HG03060 (cell line): ENCODE measurements at regions not wholly inside any gene's neighbourhood (a gene's known extent, or its start where the extent isn't known, plus 50 kb on each side); places are given as distances from the start of the nearest gene placed in this dataset.

Experiments used
- ATAC-seq: cut with Tn5 transposase; IDR thresholded peaks from one replicate; pipeline ENCODE4 v1.9.1; 2021; ENCODE audit warnings: low read depth, moderate number of reproducible peaks; ENCODE audit not compliant: unreplicated experiment

DNA sequence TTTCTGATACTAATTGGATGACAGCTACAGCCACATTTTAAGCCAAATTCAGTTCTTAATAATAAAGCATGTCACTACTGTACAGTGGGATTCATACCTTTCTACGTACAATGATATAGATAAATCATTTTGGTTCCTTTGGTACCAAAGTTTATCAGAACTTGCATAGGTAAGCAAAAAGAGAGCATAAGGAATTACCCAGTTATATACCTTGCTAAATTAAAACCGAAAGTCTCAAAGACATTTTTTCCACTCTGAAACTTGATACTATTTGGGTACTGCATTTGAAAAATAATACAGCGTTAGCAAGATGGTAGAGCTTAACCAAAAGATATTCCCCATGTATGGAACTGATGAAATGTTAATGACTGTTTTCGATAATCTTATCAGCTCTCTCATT, 400.9 kb upstream of the ADGRL3 start:
- no peak for ATAC-seq

GRCh38 chr4:60800701-60801100, 399.4 kb upstream of the ADGRL3 start:
- ATAC-seq: no peak

- ATAC-seq: no peak
Measured at GRCh38 chr4:60805500-60806313, 394.4 kb upstream of the ADGRL3 start.

- ATAC-seq: no peak
Measured at GRCh38 chr4:60808726-60809485, 391.2 kb upstream of the ADGRL3 start.

- no peak for ATAC-seq
Measured at GRCh38 chr4:60809486-60809800, 390.7 kb upstream of the ADGRL3 start.

DNA sequence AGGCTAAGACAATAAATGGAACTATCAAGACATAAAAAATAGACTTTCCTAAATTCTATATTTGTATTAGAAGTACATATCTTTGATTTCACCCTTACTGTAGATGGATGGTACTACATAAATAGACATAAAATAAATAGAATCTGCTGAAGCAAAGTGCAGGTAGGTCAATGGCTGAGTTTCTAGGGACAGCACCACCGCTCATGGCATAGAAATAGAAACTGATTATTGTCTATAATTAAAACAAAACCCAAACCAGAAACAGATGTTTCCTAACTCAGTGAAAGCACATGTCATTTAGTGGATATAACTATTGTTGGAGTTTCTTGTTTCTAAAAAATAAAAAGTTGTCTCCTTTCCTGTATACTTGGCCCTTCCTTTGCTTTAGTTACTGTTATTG, 387.3 kb upstream of the ADGRL3 start:
- ATAC-seq: no peak

DNA sequence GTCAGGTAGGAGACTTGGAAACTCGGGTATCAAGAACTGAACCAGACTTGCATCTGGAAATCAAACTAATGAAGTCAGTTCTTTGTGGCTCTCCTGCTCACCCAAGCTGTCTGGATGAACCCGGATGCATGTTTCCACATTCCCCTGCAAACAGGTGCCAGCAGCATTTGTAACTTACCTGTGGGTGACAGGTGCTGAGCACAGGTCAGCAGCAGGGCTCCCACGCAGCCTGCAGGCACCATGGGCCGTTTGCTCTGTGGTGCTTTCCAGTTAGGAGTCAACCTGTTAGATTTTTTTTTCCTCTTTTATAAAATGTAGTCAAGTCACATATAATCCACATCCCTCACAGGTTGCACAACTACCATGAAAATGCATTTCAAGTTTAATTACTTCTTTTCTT, 385.6 kb upstream of the ADGRL3 start:
- ATAC-seq: no peak

- no peak for ATAC-seq
Measured at GRCh38 chr4:60817609-60818008, 382.5 kb upstream of the ADGRL3 start.

- ATAC-seq: no peak
Measured at GRCh38 chr4:60822986-60823385, 377.1 kb upstream of the ADGRL3 start.

GRCh38 chr4:60840020-60840419, 360.1 kb upstream of the ADGRL3 start:
- no peak for ATAC-seq

DNA sequence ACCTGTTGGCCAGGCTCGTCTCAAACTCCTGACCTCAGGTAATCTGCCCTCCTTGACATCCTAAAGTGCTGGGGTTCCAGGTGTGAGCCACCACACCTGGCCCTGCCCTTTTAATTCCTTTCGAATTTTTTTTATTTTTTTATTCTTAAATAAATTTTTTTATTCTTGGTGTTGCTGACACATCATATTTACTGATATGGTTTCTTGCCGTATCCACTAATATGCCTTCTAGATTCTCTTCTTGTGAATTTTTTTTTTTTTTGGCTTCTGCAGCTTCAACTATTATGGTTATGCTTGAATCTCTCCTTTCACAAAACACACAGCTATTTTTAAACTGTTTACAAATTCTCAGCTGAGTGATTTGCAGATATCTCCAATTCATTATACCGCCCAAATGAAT, 353.4 kb upstream of the ADGRL3 start:
- ATAC-seq: no peak

DNA sequence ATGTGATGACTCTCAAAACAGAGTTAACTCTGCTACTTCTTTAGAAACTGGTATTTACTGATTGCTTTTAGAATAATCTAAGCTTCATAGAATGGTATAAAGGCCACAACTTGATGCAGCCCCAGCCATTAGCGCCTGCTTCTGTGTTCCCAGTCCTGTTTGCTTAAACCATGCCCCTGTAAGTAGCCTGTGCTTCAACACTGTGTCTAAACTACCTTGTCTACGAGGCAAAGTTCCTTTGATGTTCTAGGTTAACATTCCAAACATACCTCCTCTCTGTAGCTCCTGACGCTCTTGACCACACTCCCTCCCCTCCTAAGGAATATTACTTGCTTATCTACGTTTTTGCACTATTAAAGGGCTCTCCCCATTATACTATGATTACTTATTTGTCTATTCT, 352.5 kb upstream of the ADGRL3 start:
- no peak for ATAC-seq

DNA sequence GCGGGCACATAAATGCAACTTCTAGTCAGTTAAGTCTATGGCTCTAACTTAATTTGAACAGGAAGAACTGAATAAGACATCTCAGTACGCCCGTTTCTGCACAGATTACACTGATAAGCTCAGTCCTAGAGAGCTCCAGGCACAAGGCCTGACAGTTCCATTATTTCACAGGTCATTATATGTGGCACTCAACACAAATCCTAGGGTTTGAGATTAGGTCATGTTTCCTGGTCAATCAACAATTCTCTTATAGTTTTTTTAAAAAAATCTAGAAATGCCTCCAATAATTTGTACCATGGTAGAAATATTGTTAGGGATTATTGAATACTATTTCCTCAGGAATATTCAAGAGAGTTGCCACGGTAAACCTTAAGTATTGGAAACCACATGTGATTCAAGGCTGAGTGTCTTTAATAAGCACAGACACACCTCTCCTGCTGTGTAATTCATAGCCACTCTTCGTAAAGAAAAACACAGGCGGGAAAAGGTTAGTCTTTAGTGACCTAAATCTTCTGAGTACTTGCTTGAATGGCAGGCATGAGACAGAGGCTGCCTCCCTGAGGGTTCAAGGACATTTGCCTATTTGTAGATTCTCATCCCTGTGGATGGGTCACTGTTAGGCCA, 342.9 kb upstream of the ADGRL3 start:
- ATAC-seq: no peak

DNA sequence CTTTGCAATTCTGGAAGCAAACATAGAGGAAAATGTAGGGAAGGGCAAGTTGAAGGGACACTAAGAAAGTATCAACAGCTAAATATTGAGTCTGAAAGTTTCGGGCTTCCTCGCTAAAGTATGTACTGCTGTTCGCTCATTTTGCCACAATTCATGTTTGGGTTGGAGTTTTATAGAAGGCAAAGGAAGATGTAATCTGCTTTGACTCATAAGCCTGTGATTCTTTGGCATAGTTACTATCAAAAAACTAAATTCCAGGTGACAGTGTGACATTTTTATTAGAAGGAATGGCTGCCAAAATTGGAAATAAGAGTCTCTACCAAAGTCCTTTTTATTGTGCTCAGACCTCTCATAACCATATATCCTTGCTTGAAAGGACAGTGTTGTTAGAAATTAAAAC, 336.7 kb upstream of the ADGRL3 start:
- ATAC-seq: no peak

DNA sequence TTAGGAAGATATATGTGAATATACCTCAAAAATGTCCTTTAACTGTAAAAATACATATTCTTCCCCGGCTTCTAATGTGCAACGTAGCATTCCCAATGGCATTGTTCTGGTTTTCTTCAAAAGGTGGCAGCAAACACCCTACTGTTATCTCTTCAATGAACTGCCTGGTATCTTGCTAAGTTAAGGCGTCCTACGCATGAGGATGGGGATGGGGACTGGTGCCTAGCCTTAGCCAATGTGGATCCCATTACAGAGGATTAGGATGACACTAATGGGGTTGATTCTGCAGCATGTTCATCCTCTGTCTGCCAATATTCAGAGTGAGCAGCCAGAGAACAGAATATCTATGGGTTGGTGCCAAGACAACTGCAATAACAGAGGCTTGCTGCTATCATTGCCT, 334.9 kb upstream of the ADGRL3 start:
- ATAC-seq: no peak

DNA sequence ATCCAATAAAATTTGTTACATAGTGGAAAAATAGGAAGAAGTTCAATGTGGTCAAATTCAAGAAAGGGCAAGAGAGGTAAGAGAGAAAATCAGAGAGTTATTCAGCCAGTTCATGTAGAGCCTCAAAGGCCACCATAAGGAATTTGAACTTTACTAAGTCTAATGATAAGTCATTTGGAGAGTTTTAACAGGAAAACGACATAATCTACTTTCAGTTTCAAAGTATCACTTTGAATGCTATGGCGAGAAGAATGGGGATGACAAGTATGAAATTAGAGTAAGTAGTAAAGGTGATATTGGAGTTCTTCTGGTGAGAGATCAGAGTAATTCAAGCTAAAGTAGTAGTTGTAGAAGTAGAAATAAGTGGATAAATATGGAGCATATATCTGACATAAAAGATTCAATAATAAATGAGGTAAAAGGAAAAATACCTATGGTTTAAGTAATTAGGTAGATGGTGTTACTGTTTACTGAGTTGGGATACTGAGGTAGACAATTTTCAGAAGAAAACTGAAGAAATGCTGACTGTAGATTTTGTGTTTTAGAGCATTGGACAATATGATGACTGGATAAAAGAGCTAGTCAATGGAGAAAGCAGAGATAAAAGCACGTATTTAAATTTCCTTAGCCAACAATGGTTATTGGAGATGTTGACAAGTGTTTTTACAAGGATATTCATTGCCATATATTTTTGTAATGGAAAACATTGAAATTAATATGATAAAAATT, 331.7 kb upstream of the ADGRL3 start:
- no peak for ATAC-seq

- ATAC-seq: no peak
Measured at GRCh38 chr4:60879135-60879701, 320.9 kb upstream of the ADGRL3 start.

DNA sequence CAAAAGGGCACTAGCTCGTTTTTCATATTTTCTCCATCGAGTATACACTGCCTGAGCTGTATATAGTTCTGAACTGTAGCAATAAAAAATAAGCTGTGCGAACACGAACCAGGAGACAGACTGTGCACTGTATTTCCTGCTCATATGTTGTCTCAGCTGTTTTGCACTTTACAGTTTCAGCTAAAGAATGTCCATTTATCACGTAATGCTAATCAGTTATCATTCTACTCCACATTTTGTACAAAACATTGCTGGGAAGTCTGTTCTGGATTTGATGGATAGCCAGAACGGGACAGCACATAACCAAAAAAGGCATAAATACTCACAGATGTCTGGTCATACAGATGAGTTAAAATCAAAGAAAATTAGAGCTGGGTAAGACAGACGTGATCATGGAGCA, 315.5 kb upstream of the ADGRL3 start:
- no peak for ATAC-seq

DNA sequence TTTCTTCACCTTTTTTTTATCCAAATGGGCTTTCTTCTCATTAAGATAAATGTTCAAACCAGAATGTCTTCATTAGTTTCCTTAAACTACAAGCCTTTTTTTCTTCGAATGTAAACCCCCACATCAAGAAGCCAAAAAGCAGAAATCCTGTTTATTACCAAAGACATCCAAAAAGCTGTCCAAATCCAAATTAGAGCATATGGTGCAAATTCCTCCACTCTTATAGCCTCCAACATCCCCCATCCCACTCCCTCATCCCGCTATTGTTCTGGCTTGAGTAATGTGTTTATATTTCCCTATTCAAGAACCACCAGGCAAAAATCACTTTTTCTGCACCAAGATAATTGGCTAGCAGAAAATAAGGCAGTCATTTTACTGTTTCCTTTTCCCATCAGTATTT, 315.1 kb upstream of the ADGRL3 start:
- no peak for ATAC-seq

DNA sequence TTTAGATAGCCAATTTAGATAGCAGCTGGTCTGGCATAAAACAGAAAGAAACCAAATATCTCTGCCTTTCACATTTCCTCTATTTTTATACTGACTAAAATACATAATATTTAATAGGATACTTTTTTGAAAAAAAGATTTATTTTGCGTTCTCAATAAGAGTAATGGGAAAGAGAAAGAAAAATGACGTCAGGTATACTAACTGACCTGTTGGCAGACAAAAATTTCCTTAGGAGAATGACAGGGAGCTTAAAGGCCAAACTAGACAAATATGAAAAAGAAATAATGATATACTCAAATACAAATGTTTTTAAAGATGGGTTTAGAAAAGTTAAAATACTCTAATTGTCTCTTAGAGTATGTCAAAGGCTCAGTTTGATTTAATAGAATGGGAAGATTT, 309.4 kb upstream of the ADGRL3 start:
- ATAC-seq: no peak

- ATAC-seq: no peak
Measured at GRCh38 chr4:60891947-60892346, 308.2 kb upstream of the ADGRL3 start.
